GM19328 (cell line): ENCODE measurements at regions not wholly inside any gene's neighbourhood (a gene's known extent, or its start where the extent isn't known, plus 50 kb on each side); places are given as distances from the start of the nearest gene placed in this dataset.

Experiments
- ATAC-seq: cut with Tn5 transposase; IDR thresholded peaks from one replicate; pipeline ENCODE4 v1.9.1; 2021; ENCODE audit warnings: mild to moderate bottlenecking, moderate library complexity; ENCODE audit not compliant: unreplicated experiment

DNA sequence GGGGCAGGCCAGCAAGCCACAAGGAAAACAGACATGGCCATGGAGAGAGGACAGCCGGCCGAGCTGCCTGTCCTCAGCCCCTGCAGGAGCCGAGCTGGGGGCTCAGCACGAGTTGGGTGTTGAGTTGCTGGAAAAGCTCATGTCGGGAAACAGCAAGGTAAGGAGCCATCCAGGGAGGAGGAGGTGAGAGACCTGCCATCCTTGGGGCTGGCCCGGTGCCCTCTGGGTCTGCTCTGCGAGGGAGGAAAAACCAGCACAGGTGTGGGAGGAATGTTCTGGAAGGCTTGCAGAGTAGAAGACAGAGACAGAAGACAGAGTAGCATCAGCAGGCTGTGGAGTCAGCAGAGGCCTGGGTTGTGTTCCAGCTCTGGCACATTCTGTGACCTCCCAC, 548.8 kb downstream of the PTPRU start:
- ATAC-seq, result no peak

DNA sequence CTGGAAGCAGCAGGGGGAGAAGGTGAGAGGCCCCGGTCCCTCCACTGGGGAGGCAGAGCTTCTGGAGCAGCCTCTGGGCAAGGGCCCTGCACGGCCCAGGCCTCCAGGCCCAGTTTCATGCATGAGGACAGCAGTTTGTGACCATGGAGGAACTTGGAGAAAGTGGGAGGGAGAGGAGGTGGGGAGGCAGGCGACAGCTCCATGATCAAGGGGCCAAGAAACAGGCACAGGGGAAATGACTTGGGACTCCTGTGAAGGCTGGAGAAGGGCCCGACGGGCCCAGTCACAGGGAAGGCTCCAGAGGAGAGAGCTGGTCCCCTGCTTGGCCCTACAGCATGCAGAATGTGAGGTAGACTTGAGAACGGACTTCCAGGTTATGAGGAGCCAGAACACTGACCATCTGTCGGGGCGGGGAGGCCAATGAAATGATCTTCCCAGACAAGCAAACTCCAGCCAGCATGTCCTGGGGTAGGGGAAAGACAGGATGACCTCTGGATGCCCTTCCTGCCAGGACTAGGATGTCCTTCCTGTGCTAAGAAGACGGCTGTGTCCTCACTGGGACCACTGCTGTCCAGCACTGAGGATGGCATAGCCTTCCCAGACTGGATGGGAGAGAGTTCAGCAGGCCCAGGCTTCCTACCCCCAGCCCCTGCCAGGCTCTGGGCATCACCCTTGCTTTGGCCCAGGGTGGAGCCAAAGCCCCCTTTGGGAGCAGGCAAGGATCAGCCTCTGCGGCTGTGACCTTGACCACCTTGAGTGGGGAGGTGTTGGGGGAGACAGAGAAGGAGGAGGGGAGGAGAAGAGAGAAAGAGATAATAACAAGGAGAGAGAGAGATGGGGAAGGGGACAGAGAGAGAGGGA, 548.2 kb downstream of the PTPRU start:
- ATAC-seq, result no peak

GRCh38 chr1:29783508-29784275, 547.4 kb downstream of the PTPRU start:
- no peak for ATAC-seq

GRCh38 chr1:29782846-29783507, 546.7 kb downstream of the PTPRU start:
- no peak for ATAC-seq

- ATAC-seq, result no peak
These were observed 542.8 kb downstream of the PTPRU start for GRCh38 chr1:29779146-29779545.

- no peak for ATAC-seq
These were observed 541.2 kb downstream of the PTPRU start for GRCh38 chr1:29777522-29777921.

DNA sequence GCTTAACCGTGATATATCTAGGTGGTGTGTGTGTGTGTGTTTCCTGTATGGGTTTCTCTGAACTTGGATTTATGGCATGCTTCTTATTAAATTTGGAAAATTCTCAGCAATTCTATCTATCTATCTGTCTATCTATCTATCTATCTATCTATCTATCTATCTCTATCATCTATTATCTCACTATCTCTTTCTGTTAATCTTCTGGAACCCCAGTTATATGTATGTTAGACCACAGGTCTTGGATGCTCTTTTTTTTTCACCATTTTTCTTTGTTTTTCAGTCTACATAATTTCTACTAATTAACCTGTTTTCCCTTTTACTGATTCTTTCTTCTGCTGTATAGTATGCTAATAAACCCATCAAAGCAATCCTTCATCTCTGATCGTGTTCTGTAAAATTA, 538.0 kb downstream of the PTPRU start:
- no peak for ATAC-seq

GRCh38 chr1:29772584-29773100, 536.3 kb downstream of the PTPRU start:
- no peak for ATAC-seq

- ATAC-seq, result no peak
These were observed 531.6 kb downstream of the PTPRU start for GRCh38 chr1:29767769-29768425.

- ATAC-seq, result no peak
These were observed 530.9 kb downstream of the PTPRU start for GRCh38 chr1:29767088-29767685.

- no peak for ATAC-seq
These were observed 526.3 kb downstream of the PTPRU start for GRCh38 chr1:29762635-29763034.

DNA sequence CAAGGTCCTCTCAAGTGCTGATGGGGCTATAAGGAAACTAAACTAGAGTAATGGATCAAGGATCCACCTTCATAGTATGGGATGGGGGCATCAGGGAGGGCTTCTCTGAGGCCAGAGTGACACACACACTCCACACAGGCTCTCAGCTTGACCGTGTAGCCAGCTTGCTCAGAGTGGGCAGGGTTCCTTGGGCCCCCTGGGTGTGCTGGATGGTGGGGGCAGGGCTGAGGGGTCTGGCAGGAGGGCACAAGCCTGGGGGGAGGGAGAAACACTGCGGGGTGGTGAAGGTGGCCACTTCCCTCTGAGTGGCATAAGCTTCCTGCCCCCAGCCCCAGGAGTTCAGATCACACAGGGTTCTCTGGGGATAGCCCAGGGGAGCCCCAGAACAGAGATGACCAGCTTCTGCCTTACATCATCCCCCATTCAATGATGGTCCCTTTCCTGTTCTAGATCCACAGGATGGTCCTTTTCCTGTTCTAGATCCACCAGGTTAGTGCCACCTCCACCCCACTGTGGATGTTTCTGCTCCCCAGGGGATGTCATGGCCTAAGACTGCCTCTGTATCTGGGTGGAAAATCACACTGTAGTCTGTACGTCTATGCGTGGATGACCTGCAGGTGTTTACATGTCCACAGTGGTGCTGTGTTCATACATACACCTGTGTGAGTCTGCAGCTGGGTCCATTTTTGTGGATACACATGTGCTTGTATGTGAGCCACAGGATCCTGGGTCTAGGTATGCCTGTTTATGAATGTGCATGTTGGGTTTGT, 525.0 kb downstream of the PTPRU start:
- ATAC-seq, result no peak

GRCh38 chr1:29760067-29760564, 523.8 kb downstream of the PTPRU start:
- ATAC-seq, result no peak

DNA sequence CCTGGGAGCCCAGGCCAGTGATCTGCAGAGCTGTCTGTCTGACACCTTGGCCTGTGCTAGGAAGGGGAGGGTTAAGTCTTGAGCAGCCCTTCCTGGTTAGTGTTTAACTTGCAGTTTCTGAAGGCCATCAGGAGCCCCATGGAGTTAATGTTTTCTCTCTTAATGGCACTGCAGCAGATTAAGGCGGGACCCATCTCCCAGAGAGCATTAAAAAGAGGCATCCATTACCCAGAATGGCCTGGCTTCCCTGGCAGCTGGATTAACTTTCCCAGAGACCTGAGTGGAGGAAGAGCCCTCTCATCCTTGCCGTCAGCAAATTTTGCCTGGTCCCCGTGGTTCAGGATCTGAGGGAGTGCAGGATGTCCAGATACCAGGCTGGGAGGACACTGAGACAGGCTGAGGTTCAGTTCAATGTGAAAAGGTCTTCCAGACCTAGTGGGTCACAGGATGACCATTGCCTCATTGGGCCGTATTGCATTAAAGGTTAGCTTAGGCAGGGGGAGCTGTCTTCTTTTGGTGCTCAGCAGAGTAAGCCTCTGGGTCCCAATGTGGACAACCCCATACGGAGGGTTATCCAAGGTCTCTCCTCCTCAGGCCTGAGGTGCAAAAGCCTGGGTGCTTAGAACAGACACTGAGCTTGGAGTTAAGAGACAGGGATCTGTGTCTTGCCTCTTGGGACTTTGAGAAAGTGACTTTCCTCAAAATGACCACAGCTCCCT, 522.6 kb downstream of the PTPRU start:
- no peak for ATAC-seq

- ATAC-seq, result no peak
These were observed 521.8 kb downstream of the PTPRU start for GRCh38 chr1:29757866-29758780.

DNA sequence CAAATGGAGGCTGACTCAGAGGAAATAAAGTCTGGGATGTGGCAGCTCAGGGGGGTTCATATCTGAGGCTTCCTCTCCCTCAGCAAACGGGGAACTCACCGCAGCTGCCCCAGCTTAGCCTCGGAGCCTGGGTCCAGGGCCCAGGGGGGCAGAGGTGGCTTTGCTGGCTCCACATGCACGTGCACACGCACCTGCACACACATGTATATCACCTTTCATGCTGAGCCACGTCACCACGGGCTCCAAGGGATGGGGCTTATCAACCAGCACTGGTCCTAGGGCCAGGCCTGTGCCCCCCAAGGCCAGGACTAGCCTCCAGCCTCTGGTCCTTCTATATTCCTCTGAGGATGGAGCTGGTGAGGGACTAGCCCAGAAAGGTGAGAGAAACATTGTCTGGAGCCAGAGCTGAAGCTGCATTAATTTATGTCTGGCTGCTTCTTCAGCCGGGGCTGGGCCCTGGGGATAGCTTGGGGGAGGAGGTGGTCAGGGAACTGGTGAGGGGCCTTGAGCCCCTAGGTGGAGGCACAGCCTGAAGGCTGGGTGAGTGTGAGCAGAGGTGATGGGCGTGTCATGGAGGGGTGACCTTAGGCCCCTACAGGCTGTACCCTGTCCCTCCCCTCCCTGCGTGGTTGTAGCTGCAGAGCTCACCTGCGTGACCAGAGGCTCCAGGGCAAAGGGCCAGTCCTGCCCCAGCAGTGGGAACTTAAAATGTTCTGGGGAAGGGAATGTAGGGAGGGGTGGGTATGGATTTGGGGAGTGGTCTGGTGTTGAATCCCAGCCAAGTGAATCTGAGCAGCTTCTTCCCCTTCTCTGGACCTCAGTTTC, 520.8 kb downstream of the PTPRU start:
- ATAC-seq, result no peak

GRCh38 chr1:29756498-29756897, 520.2 kb downstream of the PTPRU start:
- ATAC-seq, result no peak
